Hepatocyte (in vitro differentiated cells): ENCODE measurements at regions not wholly inside any gene's neighbourhood (a gene's known extent, or its start where the extent isn't known, plus 50 kb on each side); places are given as distances from the start of the nearest gene placed in this dataset.

Experiments used
- DNase-seq: peaks from one replicate; pipeline ENCODE4 v3.0.0-alpha.2; 2016; ENCODE audit warnings: low spot score
- H2AFZ ChIP-seq: fragments of 200-600 bp; sonication (generic); 2 replicates; pipeline ENCODE4 v1.6.0; 2016; ENCODE audit warnings: antibody characterized with exemption, mild to moderate bottlenecking
- H3K27ac ChIP-seq: fragments of 200-600 bp; sonication (generic); 2 replicates; pipeline ENCODE4 v1.5.1; 2016; ENCODE audit warnings: mild to moderate bottlenecking
- H3K27me3 ChIP-seq: fragments of 200-600 bp; sonication (generic); 2 replicates; pipeline ENCODE4 v1.6.1; 2016
- H3K36me3 ChIP-seq: fragments of 200-600 bp; sonication (generic); replicated peaks from 2 replicates; pipeline ENCODE4 v1.5.1; 2016; ENCODE audit warnings: low read depth; ENCODE audit not compliant: insufficient read depth
- H3K4me1 ChIP-seq: fragments of 200-600 bp; sonication (generic); 2 replicates; pipeline ENCODE4 v1.5.1; 2016; ENCODE audit warnings: mild to moderate bottlenecking, moderate library complexity; ENCODE audit not compliant: insufficient read depth
- H3K4me2 ChIP-seq: fragments of 200-600 bp; sonication (generic); 2 replicates; pipeline ENCODE4 v1.6.0; 2016
- H3K4me3 ChIP-seq: fragments of 200-600 bp; sonication (generic); 2 replicates; pipeline ENCODE4 v1.5.1; 2016; ENCODE audit warnings: mild to moderate bottlenecking
- H3K79me2 ChIP-seq: fragments of 200-600 bp; sonication (generic); 2 replicates; pipeline ENCODE4 v1.6.0; 2017; ENCODE audit warnings: mild to moderate bottlenecking
- H3K9me2 ChIP-seq: fragments of 200-600 bp; sonication (generic); replicated peaks from 2 replicates; pipeline ENCODE4 v1.6.0; 2017; ENCODE audit warnings: mild to moderate bottlenecking; ENCODE audit not compliant: insufficient read depth
- H3K9me3 ChIP-seq: fragments of 200-600 bp; sonication (generic); 2 replicates; pipeline ENCODE4 v1.5.1; 2016; ENCODE audit warnings: low read depth, mild to moderate bottlenecking
- H4K20me1 ChIP-seq: fragments of 200-600 bp; sonication (generic); 2 replicates; pipeline ENCODE4 v1.6.0; 2016; ENCODE audit warnings: mild to moderate bottlenecking; ENCODE audit not compliant: insufficient read depth, poor library complexity, severe bottlenecking
- EZH2 ChIP-seq: fragments of 200-600 bp; sonication (generic); IDR thresholded peaks from 2 replicates; pipeline ENCODE4 v1.6.1; 2016; ENCODE audit warnings: antibody characterized with exemption, mild to moderate bottlenecking, borderline replicate concordance
- EZH2phosphoT487 ChIP-seq: fragments of 200-600 bp; sonication (generic); IDR thresholded peaks from one replicate; pipeline ENCODE4 v1.6.1; 2018; ENCODE audit warnings: antibody characterized with exemption, mild to moderate bottlenecking, low read depth, moderate library complexity; ENCODE audit not compliant: unreplicated experiment, severe bottlenecking
- WGBS: methylation state at CpG from one replicate; pipeline ENCODE4 v1.1.6; 2016; ENCODE audit warnings: low lambda C conversion rate; ENCODE audit errors: missing lambda C conversion rate; 5-methylcytosine and 5-hydroxymethylcytosine counted together
- TF ChIP-seq, protein P1 (sequence below): fragments of 200-600 bp; sonication (generic); IDR thresholded peaks from 2 replicates; pipeline ENCODE4 v1.5.1; 2016; ENCODE audit warnings: antibody characterized with exemption, mild to moderate bottlenecking; ENCODE audit not compliant: poor library complexity

DNA sequence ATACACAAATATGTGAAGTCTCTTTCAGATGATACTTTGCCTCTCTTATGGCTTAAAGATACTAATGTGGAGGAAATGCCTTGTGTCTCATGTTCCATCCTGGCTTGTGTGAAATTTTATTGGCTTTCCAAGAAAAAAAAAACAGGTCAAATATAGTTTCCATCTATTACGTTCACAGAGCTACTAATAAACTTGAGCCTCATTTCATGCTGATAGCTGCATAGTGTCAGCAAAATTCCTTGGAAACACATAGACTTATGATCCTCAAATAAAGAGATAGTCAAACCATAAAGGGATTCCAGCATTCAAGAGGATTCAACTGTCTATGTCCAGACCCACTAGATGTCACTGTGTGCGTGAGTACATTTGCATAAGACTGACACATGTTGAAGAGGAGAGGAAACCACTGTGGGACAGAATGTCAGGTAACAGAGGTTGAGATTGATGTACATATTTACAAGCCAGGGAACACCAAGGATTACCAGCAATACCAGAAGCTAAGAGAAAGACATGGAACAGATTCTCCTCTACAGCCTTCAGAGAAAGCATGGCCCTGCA is 266.6 kb downstream of the COL12A1 start:
- Histone ChIP-seq H4K20me1 (no peaks in the 10 kb centered on the region), H3K4me1 (no peaks in the 10 kb centered on the region), H3K27ac (no peak overlapping the region), H3K27me3 (no peaks in the 10 kb centered on the region), H3K79me2 (no peaks in the 10 kb centered on the region), H3K9me2 (no peaks in the 10 kb centered on the region), H3K9me3 (no peaks in the 10 kb centered on the region), H3K4me3 (no peak overlapping the region), H3K4me2 (no peak overlapping the region), H3K36me3 (no peaks in the 10 kb centered on the region), H2AFZ (no peak overlapping the region)
- TF ChIP-seq, protein P1, sequence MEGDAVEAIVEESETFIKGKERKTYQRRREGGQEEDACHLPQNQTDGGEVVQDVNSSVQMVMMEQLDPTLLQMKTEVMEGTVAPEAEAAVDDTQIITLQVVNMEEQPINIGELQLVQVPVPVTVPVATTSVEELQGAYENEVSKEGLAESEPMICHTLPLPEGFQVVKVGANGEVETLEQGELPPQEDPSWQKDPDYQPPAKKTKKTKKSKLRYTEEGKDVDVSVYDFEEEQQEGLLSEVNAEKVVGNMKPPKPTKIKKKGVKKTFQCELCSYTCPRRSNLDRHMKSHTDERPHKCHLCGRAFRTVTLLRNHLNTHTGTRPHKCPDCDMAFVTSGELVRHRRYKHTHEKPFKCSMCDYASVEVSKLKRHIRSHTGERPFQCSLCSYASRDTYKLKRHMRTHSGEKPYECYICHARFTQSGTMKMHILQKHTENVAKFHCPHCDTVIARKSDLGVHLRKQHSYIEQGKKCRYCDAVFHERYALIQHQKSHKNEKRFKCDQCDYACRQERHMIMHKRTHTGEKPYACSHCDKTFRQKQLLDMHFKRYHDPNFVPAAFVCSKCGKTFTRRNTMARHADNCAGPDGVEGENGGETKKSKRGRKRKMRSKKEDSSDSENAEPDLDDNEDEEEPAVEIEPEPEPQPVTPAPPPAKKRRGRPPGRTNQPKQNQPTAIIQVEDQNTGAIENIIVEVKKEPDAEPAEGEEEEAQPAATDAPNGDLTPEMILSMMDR: no peak
- DNase-seq: no peak
- WGBS: 43% methylated on average over 2 of the region's 2 CpGs

DNA sequence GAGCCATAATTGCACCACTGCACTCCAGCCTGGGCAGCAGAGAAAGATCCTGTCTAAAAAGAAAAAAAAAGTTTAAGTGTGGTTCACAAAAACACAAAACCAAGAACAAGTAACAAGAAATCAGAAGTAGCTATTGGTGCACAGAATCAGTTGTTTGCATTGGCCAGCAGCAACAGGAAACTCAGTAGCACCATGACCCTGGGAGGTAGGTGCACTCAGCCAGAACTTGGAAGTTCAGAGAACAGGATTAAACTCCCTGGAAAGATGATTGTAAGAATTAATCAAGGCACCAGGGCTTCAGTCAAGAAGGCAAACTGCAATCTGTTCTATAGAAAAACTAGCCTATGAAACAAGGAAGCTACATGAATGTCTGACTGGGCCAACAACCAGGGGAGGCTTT is 267.9 kb downstream of the COL12A1 start:
- TF ChIP-seq EZH2phosphoT487: no peak
- TF ChIP-seq, protein P1: no peak
- no peak for TF ChIP-seq EZH2
- Histone ChIP-seq H4K20me1 (no peaks in the 10 kb centered on the region), H3K79me2 (no peaks in the 10 kb centered on the region), H3K9me3 (no peaks in the 10 kb centered on the region), H3K4me2 (no peak overlapping the region), H3K9me2 (no peaks in the 10 kb centered on the region), H3K4me1 (no peaks in the 10 kb centered on the region), H3K36me3 (no peaks in the 10 kb centered on the region), H3K4me3 (no peak overlapping the region), H3K27me3 (no peaks in the 10 kb centered on the region), H3K27ac (no peak overlapping the region), H2AFZ (no peak overlapping the region)
- DNase-seq: no peak

DNA sequence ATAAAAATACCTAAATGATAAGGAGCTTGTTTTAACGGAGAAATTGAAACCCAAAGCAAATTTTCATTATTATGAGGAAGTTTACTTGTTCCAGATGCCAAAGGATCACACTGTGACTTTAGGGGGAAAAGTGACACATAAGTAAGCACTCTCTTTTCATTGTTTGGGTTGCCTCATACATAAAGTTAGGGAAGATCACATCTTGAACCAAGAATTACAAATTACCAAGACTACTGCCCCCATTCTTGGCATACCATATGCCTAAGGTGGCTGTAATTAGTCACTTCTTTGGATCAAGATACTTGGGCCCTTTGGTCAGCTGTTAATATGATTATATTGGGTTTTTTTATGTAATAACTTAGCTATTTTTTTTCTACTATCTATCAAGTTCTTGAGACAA is 269.0 kb downstream of the COL12A1 start:
- no peak for DNase-seq
- 68% methylated on average over 1 of the region's 1 CpG for WGBS
- Histone ChIP-seq H4K20me1 (no peaks in the 10 kb centered on the region), H2AFZ (no peak overlapping the region), H3K79me2 (no peaks in the 10 kb centered on the region), H3K4me2 (no peak overlapping the region), H3K4me1 (no peaks in the 10 kb centered on the region), H3K36me3 (no peaks in the 10 kb centered on the region), H3K9me2 (no peaks in the 10 kb centered on the region), H3K27me3 (no peaks in the 10 kb centered on the region), H3K9me3 (no peaks in the 10 kb centered on the region), H3K27ac (no peak overlapping the region), H3K4me3 (no peak overlapping the region)
- TF ChIP-seq EZH2phosphoT487 (no peak), EZH2 (no peak)
- TF ChIP-seq, protein P1: no peak

DNA sequence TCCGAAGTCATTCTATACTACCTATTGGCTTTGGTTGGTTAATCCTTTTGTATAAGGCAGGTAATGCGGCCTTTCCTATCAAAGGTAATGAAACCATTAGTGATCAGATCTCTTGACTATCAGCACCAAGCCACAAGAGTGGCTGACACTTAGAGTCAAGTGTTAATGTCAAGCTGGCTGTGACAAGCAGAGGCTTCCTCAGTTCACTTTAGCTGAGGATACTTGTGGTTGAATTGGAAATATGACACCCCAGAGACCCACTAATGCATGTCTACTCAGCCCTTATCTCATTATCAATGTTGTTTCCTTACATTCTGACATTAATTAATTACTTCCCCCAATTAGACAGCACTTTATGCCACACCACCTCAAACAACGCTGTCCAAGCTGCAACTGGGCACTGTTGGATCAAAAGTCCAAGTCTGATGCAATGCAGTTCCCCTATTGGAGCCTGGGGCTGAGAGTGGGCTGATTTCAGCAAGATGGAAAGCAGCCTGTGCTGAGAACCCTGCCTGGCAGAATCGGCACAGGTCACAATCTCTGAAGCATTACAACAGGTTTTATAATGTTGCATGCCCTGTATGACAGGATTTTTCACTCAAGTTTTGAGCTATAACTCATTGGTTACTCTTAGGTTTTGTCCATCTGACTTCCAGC is 273.5 kb downstream of the COL12A1 start:
- DNase-seq: peak; percentile 10
- no peak overlapping the region for H3K27ac ChIP-seq
- no peaks in the 10 kb centered on the region for H3K36me3 ChIP-seq
- H3K27me3 ChIP-seq: no peaks in the 10 kb centered on the region
- no peaks in the 10 kb centered on the region for H3K79me2 ChIP-seq
- no peak for TF ChIP-seq EZH2phosphoT487
- TF ChIP-seq, protein P1: no peak
- TF ChIP-seq EZH2: no peak
- no peak overlapping the region for H2AFZ ChIP-seq
- 70% methylated on average over 4 of the region's 4 CpGs for WGBS
- H3K4me3 ChIP-seq: no peak overlapping the region
- H3K4me2 ChIP-seq: no peak overlapping the region
- H3K9me2 ChIP-seq: no peaks in the 10 kb centered on the region
- peaks cover 3% of the 10 kb centered on the region for H3K4me1 ChIP-seq
- H3K9me3 ChIP-seq: no peaks in the 10 kb centered on the region
- H4K20me1 ChIP-seq: no peaks in the 10 kb centered on the region
